GM06990 (cell line): ENCODE measurements at regions not wholly inside any gene's neighbourhood (a gene's known extent, or its start where the extent isn't known, plus 50 kb on each side); places are given as distances from the start of the nearest gene placed in this dataset.
"Not testable (repeated sequence)": the region's sequence is repeated elsewhere in the genome, so short reads cannot be mapped to it uniquely, and the experiment has no call there.

ENCODE experiments used
- DNase-seq: peaks from one replicate; pipeline ENCODE4 v3.0.0-alpha.2; 2011; ENCODE audit not compliant: insufficient read length; ENCODE audit errors: extremely low read depth
- H3K27me3 ChIP-seq: replicated peaks from 2 replicates; pipeline ENCODE4 v1.6.0; 2011; ENCODE audit warnings: low read length; ENCODE audit not compliant: control insufficient read depth, insufficient read depth
- H3K36me3 ChIP-seq: 2 replicates; pipeline ENCODE4 v1.5.1; 2011; ENCODE audit warnings: low read length; ENCODE audit not compliant: control insufficient read depth, insufficient read depth
- H3K4me3 ChIP-seq: replicated peaks from 2 replicates; pipeline ENCODE4 v1.5.1; 2011; ENCODE audit warnings: low read depth, mild to moderate bottlenecking, control low read depth, low read length
- CTCF ChIP-seq: IDR thresholded peaks from 2 replicates; pipeline ENCODE4 v1.5.1; 2011; ENCODE audit warnings: low read length, control low read depth, mild to moderate bottlenecking, inconsistent platforms; ENCODE audit not compliant: insufficient read depth, poor library complexity, severe bottlenecking

GRCh38 chr1:177423090-177423489, 252.3 kb downstream of the BRINP2 start:
- H3K27me3 ChIP-seq = no peaks in the 10 kb centered on the region
- no peak for TF ChIP-seq CTCF
- H3K36me3 ChIP-seq = no peaks in the 10 kb centered on the region
- no peak for DNase-seq
- no peak overlapping the region for H3K4me3 ChIP-seq

GRCh38 chr1:177413982-177414596, 243.3 kb downstream of the BRINP2 start:
- no peak for TF ChIP-seq CTCF
- Histone ChIP-seq H3K36me3 (no peaks in the 10 kb centered on the region), H3K27me3 (no peaks in the 10 kb centered on the region), H3K4me3 (no peak overlapping the region)
- DNase-seq = no peak

GRCh38 chr1:177411381-177411780, 240.6 kb downstream of the BRINP2 start:
- H3K36me3 ChIP-seq = no peaks in the 10 kb centered on the region
- TF ChIP-seq CTCF = no peak
- H3K4me3 ChIP-seq = no peak overlapping the region
- no peaks in the 10 kb centered on the region for H3K27me3 ChIP-seq
- DNase-seq = no peak

GRCh38 chr1:177410179-177410766, 239.5 kb downstream of the BRINP2 start:
- Histone ChIP-seq H3K27me3 (no peaks in the 10 kb centered on the region), H3K4me3 (no peak overlapping the region), H3K36me3 (no peaks in the 10 kb centered on the region)
- no peak for TF ChIP-seq CTCF
- DNase-seq = no peak

- not testable (repeated sequence) for H3K36me3 ChIP-seq, DNase-seq, H3K4me3 ChIP-seq, H3K27me3 ChIP-seq
Observed at GRCh38 chr1:177406323-177406722, 235.6 kb downstream of the BRINP2 start.

- H3K36me3 ChIP-seq = no peaks in the 10 kb centered on the region
- no peak for TF ChIP-seq CTCF
- DNase-seq = no peak
- no peaks in the 10 kb centered on the region for H3K27me3 ChIP-seq
- H3K4me3 ChIP-seq = no peak overlapping the region
Observed at GRCh38 chr1:177392336-177392735, 221.6 kb downstream of the BRINP2 start.
